Fibroblast of skin of left biceps (primary cell): ENCODE measurements at regions not wholly inside any gene's neighbourhood (a gene's known extent, or its start where the extent isn't known, plus 50 kb on each side); places are given as distances from the start of the nearest gene placed in this dataset.

Source experiments
- DNase-seq, 2 experiments: peaks; one replicate each; pipeline ENCODE4 v3.0.0-alpha.2; 2013; ENCODE audit warnings: low read depth in 2 of 2

GRCh38 chr2:220424561-220424960 is 797.1 kb downstream of the SLC4A3 start:
- no peak for DNase-seq

- no peak for DNase-seq
Observed at GRCh38 chr2:220432645-220433044, 805.2 kb downstream of the SLC4A3 start.

GRCh38 chr2:220433131-220433530 is 805.7 kb downstream of the SLC4A3 start:
- no peak for DNase-seq

- DNase-seq: peak in 1 of 2 experiments; percentile 12
Observed at GRCh38 chr2:220434385-220434784, 807.0 kb downstream of the SLC4A3 start.

- DNase-seq: no peak
Observed at GRCh38 chr2:220437938-220438337, 810.5 kb downstream of the SLC4A3 start.

GRCh38 chr2:220440731-220441130 is 813.3 kb downstream of the SLC4A3 start:
- no peak for DNase-seq

- no peak for DNase-seq
Observed at GRCh38 chr2:220441404-220441803, 814.0 kb downstream of the SLC4A3 start.

- no peak for DNase-seq
Observed at GRCh38 chr2:220442012-220442411, 814.6 kb downstream of the SLC4A3 start.

GRCh38 chr2:220445429-220446105 is 818.1 kb downstream of the SLC4A3 start:
- DNase-seq: no peak

DNA sequence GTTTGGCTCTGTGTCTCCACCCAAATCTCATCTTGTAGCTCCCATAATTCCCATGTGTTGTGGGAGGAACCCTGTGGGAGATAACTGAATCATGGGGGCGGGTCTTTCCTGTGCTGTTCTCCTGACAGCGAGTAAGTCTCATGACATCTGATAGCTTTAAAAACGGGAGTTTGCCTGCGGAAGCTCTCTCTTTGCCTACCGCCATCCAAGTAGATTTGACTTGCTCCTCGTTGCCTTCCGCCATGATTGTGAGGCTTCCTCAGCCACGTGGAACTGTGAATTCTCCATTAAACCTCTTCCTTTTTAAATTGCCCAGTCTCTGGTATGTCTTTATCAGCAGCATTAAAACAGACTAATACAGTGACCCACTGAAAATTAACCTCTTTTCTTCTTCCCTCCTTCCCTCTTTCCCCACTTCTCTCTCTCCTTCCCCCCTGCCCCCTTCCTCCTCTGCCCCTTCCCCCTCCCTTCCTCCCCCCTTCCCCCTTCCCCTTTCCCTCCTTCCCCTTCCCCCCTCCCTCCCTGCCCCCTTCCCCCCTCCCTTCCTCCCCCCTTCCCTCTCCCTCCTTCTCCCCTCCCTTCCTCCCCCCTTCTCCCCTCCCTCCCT is 818.8 kb downstream of the SLC4A3 start:
- DNase-seq: no peak

- no peak for DNase-seq
Observed at GRCh38 chr2:220450846-220451245, 823.4 kb downstream of the SLC4A3 start.

DNA sequence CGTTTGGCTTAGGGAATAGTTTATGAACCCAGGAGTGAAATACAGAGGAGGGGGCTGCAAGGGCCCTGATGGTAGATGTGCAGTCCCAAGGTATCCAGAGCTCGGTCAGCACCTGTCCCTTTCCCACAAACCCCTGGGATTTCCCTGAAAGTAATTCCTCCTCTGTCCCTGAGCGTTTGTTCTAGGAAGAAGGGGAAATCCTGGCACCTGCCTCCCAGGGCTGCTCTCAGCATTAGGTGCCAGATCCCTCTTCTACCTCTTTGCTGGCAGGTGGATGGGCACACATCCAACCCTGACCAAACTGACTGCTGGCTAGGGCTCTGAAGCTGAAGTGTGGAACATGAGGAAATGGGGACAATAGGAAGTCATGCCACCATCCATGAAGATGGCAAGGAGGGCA is 824.0 kb downstream of the SLC4A3 start:
- DNase-seq: no peak

- DNase-seq: no peak
Observed at GRCh38 chr2:220452561-220452960, 825.1 kb downstream of the SLC4A3 start.

GRCh38 chr2:220455351-220455990 is 828.0 kb downstream of the SLC4A3 start:
- no peak for DNase-seq

DNA sequence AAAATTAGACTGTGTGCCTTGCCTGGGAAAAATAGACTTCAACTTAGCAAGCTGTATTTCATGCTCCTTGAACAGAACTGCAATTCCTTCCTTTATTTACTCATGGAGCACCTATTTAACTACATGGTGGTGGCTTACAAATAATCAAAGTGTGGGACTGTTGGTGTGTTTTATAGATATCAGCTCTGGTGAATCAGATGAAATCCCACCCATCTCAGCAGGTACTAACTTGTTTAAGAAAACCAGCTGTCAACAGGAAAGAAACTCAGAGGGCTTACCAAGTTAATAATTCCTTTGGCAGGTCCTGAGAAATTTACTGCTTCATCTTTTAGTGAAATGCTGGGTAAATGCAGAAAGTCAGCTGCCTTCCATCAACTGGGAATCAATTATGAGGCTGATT is 830.6 kb downstream of the SLC4A3 start:
- no peak for DNase-seq

- DNase-seq: no peak
Observed at GRCh38 chr2:220460257-220460985, 833.0 kb downstream of the SLC4A3 start.

- no peak for DNase-seq
Observed at GRCh38 chr2:220463876-220464275, 836.4 kb downstream of the SLC4A3 start.

DNA sequence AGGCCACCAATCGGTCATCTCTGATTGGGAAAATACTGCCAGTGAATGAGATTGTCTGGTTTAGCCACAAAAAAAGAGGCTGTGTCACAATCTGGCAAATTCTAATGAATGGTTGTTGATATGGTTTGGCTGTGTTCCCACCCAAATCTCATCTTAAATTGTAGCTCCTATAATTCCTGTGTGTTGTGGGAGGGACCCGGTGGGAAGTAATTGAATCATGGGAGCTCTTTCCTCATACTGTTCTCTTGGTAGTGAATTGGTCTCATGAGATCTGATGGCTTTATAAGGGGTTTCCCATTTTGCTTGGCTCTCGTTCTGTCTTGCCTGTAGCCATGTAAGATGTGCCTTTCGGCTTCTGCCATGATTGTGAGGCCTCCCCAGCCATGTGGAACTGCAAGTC is 838.3 kb downstream of the SLC4A3 start:
- DNase-seq: no peak

- DNase-seq: peak; percentile 16 to 20
Observed at GRCh38 chr2:220466251-220466691, 838.8 kb downstream of the SLC4A3 start.

DNA sequence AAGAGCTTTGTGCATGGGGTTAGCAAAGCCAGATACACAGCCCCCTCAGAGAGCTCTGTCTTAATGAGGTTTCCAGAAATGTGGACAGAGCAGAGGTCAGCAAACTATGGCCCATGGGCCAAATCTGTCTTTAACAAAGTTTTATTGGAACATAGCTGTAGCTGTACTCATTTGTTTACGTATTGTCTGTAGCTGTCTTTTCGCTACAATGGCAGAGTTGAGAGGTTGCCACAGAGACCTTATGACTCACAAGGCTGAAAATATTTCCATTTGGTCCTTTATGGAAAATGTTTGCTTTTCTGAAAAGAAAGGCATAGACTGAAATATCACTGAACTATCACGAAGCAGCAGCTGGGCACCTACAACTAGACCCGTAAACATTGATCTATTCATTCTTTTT is 841.8 kb downstream of the SLC4A3 start:
- DNase-seq: no peak

- DNase-seq: no peak
Observed at GRCh38 chr2:220473611-220474010, 846.2 kb downstream of the SLC4A3 start.

- no peak for DNase-seq
Observed at GRCh38 chr2:220476877-220477276, 849.4 kb downstream of the SLC4A3 start.
